AG09309 (cell line): ENCODE measurements at regions not wholly inside any gene's neighbourhood (a gene's known extent, or its start where the extent isn't known, plus 50 kb on each side); places are given as distances from the start of the nearest gene placed in this dataset.

ENCODE experiments used
- DNase-seq: peaks from one replicate; pipeline ENCODE4 v3.0.0-alpha.2; 2010; ENCODE audit warnings: low read depth
- H3K4me3 ChIP-seq: 2 replicates; pipeline ENCODE4 v1.5.1; 2011; ENCODE audit warnings: mild to moderate bottlenecking, low read depth, low read length, moderate library complexity; ENCODE audit not compliant: control insufficient read depth
- TF ChIP-seq, protein P1 (sequence below): IDR thresholded peaks from 2 replicates; pipeline ENCODE4 v1.5.1; 2011; ENCODE audit warnings: mild to moderate bottlenecking, low read depth, low read length, inconsistent platforms; ENCODE audit not compliant: insufficient read depth, control insufficient read depth; ENCODE audit errors: missing control alignments

- no peak for DNase-seq
- TF ChIP-seq, protein P1, sequence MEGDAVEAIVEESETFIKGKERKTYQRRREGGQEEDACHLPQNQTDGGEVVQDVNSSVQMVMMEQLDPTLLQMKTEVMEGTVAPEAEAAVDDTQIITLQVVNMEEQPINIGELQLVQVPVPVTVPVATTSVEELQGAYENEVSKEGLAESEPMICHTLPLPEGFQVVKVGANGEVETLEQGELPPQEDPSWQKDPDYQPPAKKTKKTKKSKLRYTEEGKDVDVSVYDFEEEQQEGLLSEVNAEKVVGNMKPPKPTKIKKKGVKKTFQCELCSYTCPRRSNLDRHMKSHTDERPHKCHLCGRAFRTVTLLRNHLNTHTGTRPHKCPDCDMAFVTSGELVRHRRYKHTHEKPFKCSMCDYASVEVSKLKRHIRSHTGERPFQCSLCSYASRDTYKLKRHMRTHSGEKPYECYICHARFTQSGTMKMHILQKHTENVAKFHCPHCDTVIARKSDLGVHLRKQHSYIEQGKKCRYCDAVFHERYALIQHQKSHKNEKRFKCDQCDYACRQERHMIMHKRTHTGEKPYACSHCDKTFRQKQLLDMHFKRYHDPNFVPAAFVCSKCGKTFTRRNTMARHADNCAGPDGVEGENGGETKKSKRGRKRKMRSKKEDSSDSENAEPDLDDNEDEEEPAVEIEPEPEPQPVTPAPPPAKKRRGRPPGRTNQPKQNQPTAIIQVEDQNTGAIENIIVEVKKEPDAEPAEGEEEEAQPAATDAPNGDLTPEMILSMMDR, result no peak
- no peak overlapping the region for H3K4me3 ChIP-seq
These were observed 359.5 kb downstream of the PTEN start for GRCh38 chr10:88222881-88223280.
